IMR-90 (cell line): ENCODE measurements at regions not wholly inside any gene's neighbourhood (a gene's known extent, or its start where the extent isn't known, plus 50 kb on each side); places are given as distances from the start of the nearest gene placed in this dataset.

Experiments
- ATAC-seq: fragments of 200-7000 bp; cut with Tn5 transposase; 2 replicates; pipeline ENCODE4 v1.9.1; 2020; ENCODE audit warnings: low read depth, mild to moderate bottlenecking, moderate library complexity
- BruUV-seq: library from RNA; stranded (reverse); fragments of 400-500 nt; replicated peaks from 2 replicates; lab custom pipeline; 2021; lab: Mats Ljungman, UMichigan
- CTCF ChIA-PET: fragments of 300-600 bp; formaldehyde crosslinking; extraction: SDS; loops from one replicate; lab custom pipeline; 2021; ENCODE audit warnings: antibody characterized with exemption; lab: Yijun Ruan, JAX
- POLR2A ChIA-PET: fragments of 300-600 bp; sonication (Branson Sonifier 250); formaldehyde crosslinking; loops from one replicate; lab custom pipeline; 2022; ENCODE audit warnings: antibody characterized with exemption; ENCODE audit not compliant: unreplicated experiment; lab: Charles Lee
- DNase-seq: peaks from one replicate; pipeline ENCODE4 v3.0.0; 2013
- H2AFZ ChIP-seq: replicated peaks from 2 replicates; pipeline ENCODE3; 2013; ENCODE audit warnings: low read length, mild to moderate bottlenecking; ENCODE audit not compliant: poor library complexity
- H2AK5ac ChIP-seq: 2 replicates; pipeline ENCODE4 v1.6.1; 2013; ENCODE audit warnings: low read depth, low read length, inconsistent platforms
- H2AK9ac ChIP-seq: replicated peaks from 2 replicates; pipeline ENCODE3; 2013; ENCODE audit warnings: mild to moderate bottlenecking, low read depth, low read length, moderate library complexity; ENCODE audit not compliant: poor library complexity
- H2BK120ac ChIP-seq: 2 replicates; pipeline ENCODE4 v1.6.1; 2013; ENCODE audit warnings: low read depth, low read length, inconsistent platforms
- H2BK15ac ChIP-seq: 3 replicates; pipeline ENCODE4 v1.6.1; 2013; ENCODE audit warnings: low read depth, low read length, inconsistent platforms
- H2BK20ac ChIP-seq: 2 replicates; pipeline ENCODE4 v1.6.1; 2013; ENCODE audit warnings: low read depth, mild to moderate bottlenecking, inconsistent platforms, low read length, moderate library complexity
- H2BK5ac ChIP-seq: 2 replicates; pipeline ENCODE4 v1.6.1; 2013; ENCODE audit warnings: mild to moderate bottlenecking, low read depth, low read length, inconsistent platforms; ENCODE audit not compliant: poor library complexity, severe bottlenecking
- H3K14ac ChIP-seq: replicated peaks from 2 replicates; pipeline ENCODE4 v1.6.1; 2013; ENCODE audit warnings: low read depth, low read length, inconsistent platforms
- H3K18ac ChIP-seq: 2 replicates; pipeline ENCODE4 v1.6.1; 2013; ENCODE audit warnings: low read depth, low read length, control low read depth
- H3K23ac ChIP-seq: 2 replicates; pipeline ENCODE4 v1.6.1; 2013; ENCODE audit warnings: low read depth, low read length, inconsistent platforms
- H3K27ac ChIP-seq: 2 replicates; pipeline ENCODE4 v1.5.1; 2013; ENCODE audit warnings: mild to moderate bottlenecking, control low read depth, low read length; ENCODE audit not compliant: insufficient read depth
- H3K27me3 ChIP-seq: 2 replicates; pipeline ENCODE4 v1.6.1; 2013; ENCODE audit warnings: low read length; ENCODE audit not compliant: control insufficient read depth, insufficient read depth
- H3K36me3 ChIP-seq: 2 replicates; pipeline ENCODE4 v1.6.1; 2013; ENCODE audit warnings: low read length, mixed read lengths; ENCODE audit not compliant: control insufficient read depth, insufficient read depth
- H3K4ac ChIP-seq: 2 replicates; pipeline ENCODE4 v1.6.1; 2013; ENCODE audit warnings: low read depth, low read length, inconsistent platforms
- H3K4me1 ChIP-seq: 2 replicates; pipeline ENCODE4 v1.6.1; 2013; ENCODE audit warnings: low read length, mixed read lengths; ENCODE audit not compliant: control insufficient read depth, insufficient read depth
- H3K4me2 ChIP-seq: 2 replicates; pipeline ENCODE4 v1.6.1; 2013; ENCODE audit warnings: low read depth, mild to moderate bottlenecking, control low read depth, low read length, moderate library complexity
- H3K4me3 ChIP-seq: 2 replicates; pipeline ENCODE4 v1.5.1; 2013; ENCODE audit warnings: low read depth, mild to moderate bottlenecking, control low read depth, low read length, moderate library complexity; ENCODE audit not compliant: insufficient read depth
- H3K56ac ChIP-seq: 2 replicates; pipeline ENCODE4 v1.6.1; 2013; ENCODE audit warnings: low read length, inconsistent platforms; ENCODE audit not compliant: insufficient read depth; ENCODE audit errors: extremely low read depth
- H3K79me1 ChIP-seq, 2 experiments: 2 replicates each; pipeline ENCODE4 v1.6.1; 2013; ENCODE audit warnings: low read length in 2 of 2, inconsistent platforms in 1 of 2, low read depth in 1 of 2
- H3K9ac ChIP-seq: 2 replicates; pipeline ENCODE4 v1.6.1; 2013; ENCODE audit warnings: low read depth, low read length, control low read depth
- H3K9me1 ChIP-seq: 2 replicates; pipeline ENCODE4 v1.6.1; 2013; ENCODE audit warnings: low read length, inconsistent platforms; ENCODE audit not compliant: insufficient read depth
- H3K9me3 ChIP-seq: 2 replicates; pipeline ENCODE4 v1.6.1; 2013; ENCODE audit warnings: low read length; ENCODE audit not compliant: control insufficient read depth, insufficient read depth
- H4K20me1 ChIP-seq: 2 replicates; pipeline ENCODE4 v1.6.1; 2013; ENCODE audit warnings: low read length, inconsistent platforms; ENCODE audit not compliant: insufficient read depth
- H4K5ac ChIP-seq: 2 replicates; pipeline ENCODE4 v1.6.1; 2013; ENCODE audit warnings: mild to moderate bottlenecking, low read depth, low read length, control low read depth
- H4K8ac ChIP-seq, 2 experiments: 2 replicates each; pipeline ENCODE4 v1.6.1; 2013; ENCODE audit warnings: low read depth in 2 of 2, low read length in 2 of 2, control low read depth in 1 of 2, inconsistent platforms in 1 of 2
- H4K91ac ChIP-seq: 2 replicates; pipeline ENCODE4 v1.6.1; 2013; ENCODE audit warnings: low read depth, low read length, inconsistent platforms; ENCODE audit not compliant: insufficient read depth
- BHLHE40 ChIP-seq: fragments of 150-350 bp; IDR thresholded peaks from 2 replicates; pipeline ENCODE4 v1.6.1; 2016; ENCODE audit warnings: mild to moderate bottlenecking, low read depth, low read length
- CEBPB ChIP-seq: IDR thresholded peaks from 2 replicates; pipeline ENCODE4 v1.6.1; 2012; ENCODE audit warnings: low read depth, low read length, improper control_type of control experiment
- FOS ChIP-seq: fragments of 150-350 bp; IDR thresholded peaks from 2 replicates; pipeline ENCODE4 v1.6.1; 2016; ENCODE audit warnings: low read depth, low read length
- MAFK ChIP-seq: IDR thresholded peaks from 2 replicates; pipeline ENCODE4 v1.6.1; 2012; ENCODE audit warnings: low read depth, low read length, improper control_type of control experiment
- MAZ ChIP-seq: IDR thresholded peaks from 2 replicates; pipeline ENCODE4 v1.6.1; 2012; ENCODE audit warnings: low read depth, mild to moderate bottlenecking, low read length, improper control_type of control experiment, moderate library complexity, borderline replicate concordance
- MXI1 ChIP-seq: IDR thresholded peaks from 2 replicates; pipeline ENCODE4 v1.6.1; 2012; ENCODE audit warnings: low read depth, mild to moderate bottlenecking, low read length, moderate library complexity, borderline replicate concordance
- POLR2A ChIP-seq: IDR thresholded peaks from 2 replicates; pipeline ENCODE4 v1.6.1; 2012; ENCODE audit warnings: mild to moderate bottlenecking, low read depth, low read length
- RAD21 ChIP-seq: IDR thresholded peaks from 2 replicates; pipeline ENCODE4 v1.6.1; 2012; ENCODE audit warnings: low read length, improper control_type of control experiment
- SMC3 ChIP-seq: fragments of 150-350 bp; IDR thresholded peaks from 2 replicates; pipeline ENCODE4 v1.6.1; 2016; ENCODE audit warnings: low read depth, mild to moderate bottlenecking, antibody characterized with exemption, low read length, moderate library complexity
- WGBS, 2 experiments: methylation state at CpG; one replicate each; pipeline versions ENCODE4 v1.1.5 to v1.1.7; 2013; ENCODE audit warnings: missing lambda C conversion rate in 2 of 2; ENCODE audit not compliant: insufficient read length in 1 of 2; ENCODE audit errors: extremely low coverage in 2 of 2; 5-methylcytosine and 5-hydroxymethylcytosine counted together
- dilution Hi-C: fragments of 300-500 bp; cut with HindIII; formaldehyde crosslinking; loops from one replicate; pipeline ENCODE4 v1.14.3; 2018; ENCODE audit warnings: low sequenced_read_pairs; ENCODE audit not compliant: unreplicated experiment
- in situ Hi-C: fragments of 300-500 bp; cut with MboI; formaldehyde crosslinking; loops from 3 replicates; pipeline ENCODE4 v1.14.3; 2019; ENCODE audit warnings: low sequenced_read_pairs, inconsistent platforms, mixed read lengths
- intact Hi-C: fragments of 100-400 bp; cut with micrococcal nuclease; formaldehyde crosslinking; loops from 2 replicates; pipeline ENCODE4 v1.10.0; 2022
- TF ChIP-seq, protein P1 (sequence below): fragments of 150-350 bp; IDR thresholded peaks from 2 replicates; pipeline ENCODE4 v1.6.1; 2017; ENCODE audit warnings: mild to moderate bottlenecking, antibody characterized with exemption, low read length, low read depth

DNA sequence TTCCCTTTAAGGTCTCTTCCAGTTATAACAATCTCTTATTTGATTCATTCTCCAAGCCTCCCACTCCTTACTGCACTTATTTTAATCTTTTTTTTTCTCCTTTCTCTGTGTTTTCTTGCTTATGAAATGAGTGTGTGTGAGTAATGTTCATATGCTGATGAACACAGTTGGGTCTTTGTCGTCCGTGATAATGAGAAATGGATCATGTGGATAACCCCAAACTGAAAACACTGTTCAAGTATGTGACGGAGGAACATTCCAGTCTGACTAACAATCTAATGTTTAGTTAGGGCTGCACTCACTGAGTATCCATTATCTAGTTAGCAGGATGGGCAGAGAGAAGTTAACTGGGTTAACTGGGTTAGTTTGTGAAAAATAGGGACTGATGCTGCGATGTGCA lies 253.1 kb upstream of the DUSP10 start:
- peak; percentile 97 for DNase-seq
- peak overlapping the region; percentile 66 for H3K23ac ChIP-seq
- peak overlapping the region; percentile 94 for H2BK20ac ChIP-seq
- peak overlapping the region; percentile 96 for H2BK5ac ChIP-seq
- H2BK15ac ChIP-seq, result peak overlapping the region; percentile 58; the same call in 2 of the 3 replicates
- ChIA-PET POLR2A (no interaction called here), CTCF (no interaction called here)
- peak overlapping the region; percentile 26 for H2AK5ac ChIP-seq
- H3K27me3 ChIP-seq, result no peaks in the 10 kb centered on the region
- no peak overlapping the region for H3K9ac ChIP-seq
- peak overlapping the region; percentile 52; the same call in 1 of the 2 replicates for H3K4me2 ChIP-seq
- no TSS peak for BruUV-seq
- in situ Hi-C loops (loop anchor here (10.0 kb wide), 2 partner anchors 250 to 460 kb away; partner anchors contain the start of gene DUSP10), dilution Hi-C loops (no loop called here), intact Hi-C loops (loop anchor here (10.0 kb wide), 1 partner anchor 460 kb away; no protein-coding TSS in a partner anchor)
- peak overlapping the region; percentile 66 for H3K14ac ChIP-seq
- no peak overlapping the region for H3K4me3 ChIP-seq
- WGBS, 2 experiments, result 0% methylated on average over 1 of the region's 4 CpGs; no CpG with 5 or more reads in 1 of the 2 experiments
- H4K20me1 ChIP-seq, result no peaks in the 10 kb centered on the region
- H3K4ac ChIP-seq, result peak overlapping the region; percentile 83
- TF ChIP-seq, protein P1, sequence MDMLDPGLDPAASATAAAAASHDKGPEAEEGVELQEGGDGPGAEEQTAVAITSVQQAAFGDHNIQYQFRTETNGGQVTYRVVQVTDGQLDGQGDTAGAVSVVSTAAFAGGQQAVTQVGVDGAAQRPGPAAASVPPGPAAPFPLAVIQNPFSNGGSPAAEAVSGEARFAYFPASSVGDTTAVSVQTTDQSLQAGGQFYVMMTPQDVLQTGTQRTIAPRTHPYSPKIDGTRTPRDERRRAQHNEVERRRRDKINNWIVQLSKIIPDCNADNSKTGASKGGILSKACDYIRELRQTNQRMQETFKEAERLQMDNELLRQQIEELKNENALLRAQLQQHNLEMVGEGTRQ, result peak; percentile 21; the same call in 1 of the 2 replicates
- TF ChIP-seq POLR2A (no peak), SMC3 (no peak), CEBPB (peak; percentile 53; the same call in 1 of the 2 replicates), MAFK (peak; percentile 11; the same call in 1 of the 2 replicates), MXI1 (no peak), BHLHE40 (peak; percentile 61; the same call in 1 of the 2 replicates), MAZ (no peak), FOS (peak; percentile 61), RAD21 (0 out of 2 replicates have a peak, but pooled peaks have one; percentile 23)
- H3K4me1 ChIP-seq, result peaks cover 32% of the 10 kb centered on the region
- peaks cover 22% of the 10 kb centered on the region for H3K9me1 ChIP-seq
- peak overlapping the region; percentile 58 for H3K27ac ChIP-seq
- H2AK9ac ChIP-seq, result no peak overlapping the region
- peak overlapping the region; percentile 90 for H2BK120ac ChIP-seq
- peak; percentile 79 for ATAC-seq
- H3K36me3 ChIP-seq, result no peaks in the 10 kb centered on the region
- H3K79me1 ChIP-seq, result no peaks in the 10 kb centered on the region
- H4K5ac ChIP-seq, result peak overlapping the region; percentile 70
- H4K91ac ChIP-seq, result peak overlapping the region; percentile 56
- peak overlapping the region; percentile 88 for H3K18ac ChIP-seq
- H2AFZ ChIP-seq, result peak overlapping the region; percentile 18
- no peaks in the 10 kb centered on the region for H3K9me3 ChIP-seq
- H3K56ac ChIP-seq, result no peak overlapping the region
- peak overlapping the region; percentile 5 to 77; a peak in 3 of 4 replicates for H4K8ac ChIP-seq
